ENCODE measurements at regions not wholly inside any gene's neighbourhood (a gene's known extent, or its start where the extent isn't known, plus 50 kb on each side); places are given as distances from the start of the nearest gene placed in this dataset.

DNA sequence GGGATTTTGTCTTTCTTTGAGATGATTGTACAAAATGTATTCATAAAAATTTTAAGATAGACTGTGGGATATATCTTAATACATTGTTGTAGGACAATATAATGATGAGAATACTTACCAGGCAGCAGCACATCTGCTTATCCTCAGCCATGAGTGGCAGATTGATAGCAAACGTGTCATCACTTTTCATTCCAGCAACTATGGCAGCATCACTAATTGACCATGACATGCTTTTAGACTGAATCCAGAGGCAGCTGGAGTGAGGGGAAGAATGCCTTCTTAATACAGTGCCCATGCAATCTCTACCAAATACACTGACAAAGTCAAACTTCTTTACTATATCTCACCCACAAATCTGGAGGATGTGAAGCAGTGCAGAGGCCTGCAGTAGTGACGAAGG, 755.2 kb upstream of the RAG2 start:
- H3K27ac ChIP-seq (ENCODE audit: low read length), result no peak overlapping the region

DNA sequence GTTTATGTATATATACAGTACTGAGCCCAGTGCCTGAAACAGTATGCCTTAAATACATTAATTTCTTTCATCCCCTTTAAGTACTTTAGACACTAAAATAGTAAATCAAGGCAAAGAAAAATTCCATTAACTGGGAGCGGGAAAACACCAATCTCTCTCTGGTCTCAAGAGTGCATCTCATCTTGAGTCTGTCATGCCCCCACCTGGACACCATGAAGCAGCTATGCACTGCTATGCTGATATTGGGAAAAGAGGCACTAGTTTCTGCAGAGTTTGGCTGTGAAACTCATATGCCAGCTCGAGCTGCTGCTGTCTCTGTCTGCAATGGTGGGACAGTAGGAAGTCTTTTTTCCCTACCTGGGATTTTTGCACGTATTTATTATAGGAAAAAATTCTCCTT, 754.4 kb upstream of the RAG2 start:
- Histone ChIP-seq H3K36me3 (ENCODE audit: control insufficient read depth in 2 of 2, insufficient read depth in 2 of 2, low read length in 2 of 2) (no peaks in the 10 kb centered on the region), H3K9me3 (ENCODE audit: control insufficient read depth in 2 of 2, low read length in 2 of 2) (no peaks in the 10 kb centered on the region), H3K27ac (ENCODE audit: low read length) (no peak overlapping the region), H3K27me3 (ENCODE audit: control insufficient read depth in 1 of 2, insufficient read depth in 2 of 2, low read length in 2 of 2) (no peaks in the 10 kb centered on the region), H3K4me1 (ENCODE audit: control insufficient read depth, insufficient read depth, low read length) (no peaks in the 10 kb centered on the region), H3K4me3 (ENCODE audit: low read length in 2 of 2) (no peak overlapping the region), H3K9ac (ENCODE audit: low read length in 2 of 2) (no peak overlapping the region)

More for the DNA sequence above, 755.2 kb upstream of the RAG2 start:
- Histone ChIP-seq H3K4me3 (ENCODE audit: low read length in 2 of 2) (no peak overlapping the region), H3K36me3 (ENCODE audit: control insufficient read depth in 2 of 2, insufficient read depth in 2 of 2, low read length in 2 of 2) (no peaks in the 10 kb centered on the region), H3K4me1 (ENCODE audit: control insufficient read depth, insufficient read depth, low read length) (no peaks in the 10 kb centered on the region), H3K9ac (ENCODE audit: low read length in 2 of 2) (no peak overlapping the region), H3K9me3 (ENCODE audit: control insufficient read depth in 2 of 2, low read length in 2 of 2) (no peaks in the 10 kb centered on the region), H3K27me3 (ENCODE audit: control insufficient read depth in 1 of 2, insufficient read depth in 2 of 2, low read length in 2 of 2) (no peaks in the 10 kb centered on the region)

DNA sequence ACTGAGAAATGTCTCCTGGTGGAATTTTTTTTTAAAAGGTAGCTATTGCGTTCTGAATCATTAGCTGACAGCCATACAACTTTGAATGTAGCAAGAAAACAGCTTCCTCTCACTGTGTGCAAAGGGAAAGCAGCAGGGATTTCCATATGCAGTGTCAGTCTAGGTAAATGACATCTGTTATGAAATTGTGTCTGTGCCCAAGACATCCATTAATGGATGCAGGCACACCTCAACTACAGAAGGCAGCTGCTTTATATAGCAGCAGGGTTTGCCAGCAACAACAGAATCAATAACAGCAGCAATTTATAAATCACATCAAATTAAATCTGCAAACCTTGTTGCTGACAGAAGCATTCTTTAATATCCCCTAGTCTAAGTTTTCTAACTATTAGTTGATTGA, 745.3 kb upstream of the RAG2 start:
- Histone ChIP-seq H3K9ac (ENCODE audit: low read length in 2 of 2) (no peak overlapping the region), H3K9me3 (ENCODE audit: control insufficient read depth in 2 of 2, low read length in 2 of 2) (no peaks in the 10 kb centered on the region), H3K27ac (ENCODE audit: low read length) (no peak overlapping the region), H3K27me3 (ENCODE audit: control insufficient read depth in 1 of 2, insufficient read depth in 2 of 2, low read length in 2 of 2) (no peaks in the 10 kb centered on the region), H3K4me3 (ENCODE audit: low read length in 2 of 2) (no peak overlapping the region), H3K4me1 (ENCODE audit: control insufficient read depth, insufficient read depth, low read length) (no peaks in the 10 kb centered on the region), H3K36me3 (ENCODE audit: control insufficient read depth in 2 of 2, insufficient read depth in 2 of 2, low read length in 2 of 2) (no peaks in the 10 kb centered on the region)

DNA sequence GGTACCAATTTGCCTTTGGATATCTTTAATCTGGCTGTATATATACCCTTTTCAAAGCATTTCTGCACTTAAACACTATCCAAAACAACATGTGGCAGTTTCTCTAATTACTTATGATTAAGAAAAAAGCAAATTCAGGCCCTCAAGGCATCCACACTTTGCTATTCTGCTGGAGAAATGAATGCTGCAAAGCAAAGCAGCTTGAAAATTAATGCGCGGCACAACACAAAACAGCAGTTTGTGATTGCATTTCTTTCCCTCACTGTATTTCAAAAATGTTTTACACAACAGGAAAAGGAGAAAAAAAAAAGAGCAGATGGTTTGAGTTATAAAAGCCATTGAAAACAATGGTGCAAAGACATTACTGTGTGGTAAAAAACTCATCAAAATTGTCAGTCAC, 738.4 kb upstream of the RAG2 start:
- H3K4me1 ChIP-seq (ENCODE audit: control insufficient read depth, insufficient read depth, low read length), result no peaks in the 10 kb centered on the region
- H3K9ac ChIP-seq (ENCODE audit: low read length in 2 of 2), result no peak overlapping the region

DNA sequence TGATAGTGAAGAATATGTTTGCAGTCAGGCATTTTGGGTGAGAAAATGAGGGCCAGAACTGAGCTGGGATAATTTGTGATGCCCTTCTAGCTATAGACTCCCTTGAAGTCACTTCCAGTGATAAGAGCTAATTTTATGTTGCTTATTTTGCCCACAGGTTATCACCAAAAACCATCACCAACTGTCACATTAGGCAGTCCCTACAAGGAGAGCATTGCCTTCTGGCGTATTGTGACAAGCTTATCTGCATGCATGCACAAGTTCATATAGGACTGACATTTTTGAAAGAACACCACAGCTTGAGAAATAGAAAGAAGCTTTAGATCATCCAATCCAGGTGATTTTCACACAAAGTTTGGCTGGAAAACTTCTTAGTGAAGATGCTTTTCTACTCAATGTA, 735.3 kb upstream of the RAG2 start:
- no peak overlapping the region for H3K9ac ChIP-seq (ENCODE audit: low read length in 2 of 2)
- H3K9me3 ChIP-seq (ENCODE audit: control insufficient read depth in 2 of 2, low read length in 2 of 2), result no peaks in the 10 kb centered on the region
- no peaks in the 10 kb centered on the region for H3K36me3 ChIP-seq (ENCODE audit: control insufficient read depth in 2 of 2, insufficient read depth in 2 of 2, low read length in 2 of 2)
- no peaks in the 10 kb centered on the region for H3K27me3 ChIP-seq (ENCODE audit: control insufficient read depth in 1 of 2, insufficient read depth in 2 of 2, low read length in 2 of 2)
- no peak overlapping the region for H3K4me3 ChIP-seq (ENCODE audit: low read length in 2 of 2)
- H3K4me1 ChIP-seq (ENCODE audit: control insufficient read depth, insufficient read depth, low read length), result no peaks in the 10 kb centered on the region
- no peak overlapping the region for H3K27ac ChIP-seq (ENCODE audit: low read length)

More for the DNA sequence above, 738.4 kb upstream of the RAG2 start:
- H3K27me3 ChIP-seq (ENCODE audit: control insufficient read depth in 1 of 2, insufficient read depth in 2 of 2, low read length in 2 of 2), result no peaks in the 10 kb centered on the region
- H3K4me3 ChIP-seq (ENCODE audit: low read length in 2 of 2), result no peak overlapping the region
- H3K36me3 ChIP-seq (ENCODE audit: control insufficient read depth in 2 of 2, insufficient read depth in 2 of 2, low read length in 2 of 2), result no peaks in the 10 kb centered on the region
- H3K27ac ChIP-seq (ENCODE audit: low read length), result no peak overlapping the region
- no peaks in the 10 kb centered on the region for H3K9me3 ChIP-seq (ENCODE audit: control insufficient read depth in 2 of 2, low read length in 2 of 2)

DNA sequence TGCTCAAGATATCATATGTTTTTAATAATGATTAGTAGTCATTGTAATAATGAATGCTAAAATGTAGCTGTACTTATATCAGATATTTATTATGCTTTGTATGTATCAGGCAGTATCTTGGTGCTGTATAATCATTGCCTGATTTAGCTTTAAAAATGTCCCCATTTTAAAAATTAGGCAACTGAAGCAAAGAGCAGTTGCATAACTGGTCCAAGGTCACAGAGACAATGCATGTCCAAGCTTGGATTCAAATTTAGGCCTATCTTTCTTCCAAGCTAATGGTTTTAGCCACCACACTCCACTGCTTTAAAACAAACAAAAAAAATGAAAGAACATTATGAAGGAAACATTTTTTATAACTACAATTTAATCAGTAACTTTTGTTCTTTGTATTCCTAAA, 725.8 kb upstream of the RAG2 start:
- H3K4me3 ChIP-seq (ENCODE audit: low read length in 2 of 2), result no peak overlapping the region
- H3K27ac ChIP-seq (ENCODE audit: low read length), result no peak overlapping the region
- no peaks in the 10 kb centered on the region for H3K9me3 ChIP-seq (ENCODE audit: control insufficient read depth in 2 of 2, low read length in 2 of 2)
- H3K9ac ChIP-seq (ENCODE audit: low read length in 2 of 2), result no peak overlapping the region
- no peaks in the 10 kb centered on the region for H3K4me1 ChIP-seq (ENCODE audit: control insufficient read depth, insufficient read depth, low read length)
- H3K36me3 ChIP-seq (ENCODE audit: control insufficient read depth in 2 of 2, insufficient read depth in 2 of 2, low read length in 2 of 2), result no peaks in the 10 kb centered on the region
- H3K27me3 ChIP-seq (ENCODE audit: control insufficient read depth in 1 of 2, insufficient read depth in 2 of 2, low read length in 2 of 2), result no peaks in the 10 kb centered on the region

DNA sequence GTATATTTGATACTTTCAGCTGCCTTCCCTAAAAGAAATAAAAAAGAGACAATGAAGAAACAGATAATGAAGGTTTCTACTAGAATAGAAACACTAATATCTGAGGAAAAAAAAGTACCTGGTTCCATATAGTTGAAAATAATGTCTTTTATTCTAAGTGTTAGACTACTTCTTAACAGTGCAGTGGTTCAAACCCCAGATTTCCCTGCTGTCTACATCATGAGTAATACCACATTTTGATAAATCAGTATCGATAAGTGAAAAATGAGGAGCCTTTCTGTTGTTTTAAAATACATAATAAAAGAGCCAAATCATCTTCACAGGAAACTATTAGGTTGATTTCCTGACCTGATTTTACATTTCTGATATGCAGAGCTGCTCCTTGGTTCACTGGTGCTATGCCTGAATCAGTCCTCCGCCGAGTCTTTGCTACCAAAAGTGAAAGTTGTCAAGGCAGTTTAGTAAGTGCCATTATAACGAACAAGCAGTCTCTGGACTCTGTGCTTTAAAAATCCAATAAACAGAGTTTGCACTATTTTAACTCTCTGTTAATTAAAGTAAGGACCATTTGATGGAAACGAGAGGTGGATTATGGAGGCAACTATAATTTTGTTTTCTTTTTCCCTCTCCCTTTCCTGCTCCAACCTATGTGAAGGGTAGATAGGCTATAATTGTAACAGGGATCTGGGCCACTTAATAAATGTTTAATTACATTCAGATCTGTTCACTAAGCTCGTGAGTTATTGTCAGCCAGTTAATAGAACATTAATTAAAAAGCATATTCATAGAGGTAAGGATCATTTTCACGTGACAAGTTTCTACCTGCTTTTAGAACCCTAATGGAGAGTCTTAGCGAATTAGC, 724.5 kb upstream of the RAG2 start:
- Histone ChIP-seq H3K9me3 (ENCODE audit: control insufficient read depth in 2 of 2, low read length in 2 of 2) (no peaks in the 10 kb centered on the region), H3K27me3 (ENCODE audit: control insufficient read depth in 1 of 2, insufficient read depth in 2 of 2, low read length in 2 of 2) (no peaks in the 10 kb centered on the region), H3K9ac (ENCODE audit: low read length in 2 of 2) (no peak overlapping the region), H3K27ac (ENCODE audit: low read length) (no peak overlapping the region), H3K4me1 (ENCODE audit: control insufficient read depth, insufficient read depth, low read length) (no peaks in the 10 kb centered on the region), H3K4me3 (ENCODE audit: low read length in 2 of 2) (no peak overlapping the region), H3K36me3 (ENCODE audit: control insufficient read depth in 2 of 2, insufficient read depth in 2 of 2, low read length in 2 of 2) (no peaks in the 10 kb centered on the region)

DNA sequence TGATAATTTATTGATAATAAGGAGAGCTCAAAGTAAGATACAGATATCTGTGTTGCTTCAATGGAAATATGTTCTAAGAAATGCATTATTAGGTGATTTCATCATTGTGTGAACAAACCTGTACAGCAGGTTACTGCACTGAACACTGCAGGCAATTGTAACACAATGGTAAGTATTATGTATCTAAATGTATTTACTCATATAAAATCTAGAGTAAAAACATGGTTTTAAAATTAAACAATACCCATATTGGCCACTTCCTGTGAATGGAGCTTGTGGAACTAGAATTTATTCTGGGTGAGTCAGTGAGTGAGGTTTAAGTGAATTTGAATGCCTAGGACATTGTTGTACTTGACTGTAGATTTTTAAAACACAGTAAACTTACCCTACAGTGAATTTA, 722.9 kb upstream of the RAG2 start:
- H3K27ac ChIP-seq (ENCODE audit: low read length), result no peak overlapping the region
- no peaks in the 10 kb centered on the region for H3K9me3 ChIP-seq (ENCODE audit: control insufficient read depth in 2 of 2, low read length in 2 of 2)
- no peaks in the 10 kb centered on the region for H3K27me3 ChIP-seq (ENCODE audit: control insufficient read depth in 1 of 2, insufficient read depth in 2 of 2, low read length in 2 of 2)
- H3K9ac ChIP-seq (ENCODE audit: low read length in 2 of 2), result no peak overlapping the region
- no peaks in the 10 kb centered on the region for H3K36me3 ChIP-seq (ENCODE audit: control insufficient read depth in 2 of 2, insufficient read depth in 2 of 2, low read length in 2 of 2)
- no peaks in the 10 kb centered on the region for H3K4me1 ChIP-seq (ENCODE audit: control insufficient read depth, insufficient read depth, low read length)
- H3K4me3 ChIP-seq (ENCODE audit: low read length in 2 of 2), result no peak overlapping the region

DNA sequence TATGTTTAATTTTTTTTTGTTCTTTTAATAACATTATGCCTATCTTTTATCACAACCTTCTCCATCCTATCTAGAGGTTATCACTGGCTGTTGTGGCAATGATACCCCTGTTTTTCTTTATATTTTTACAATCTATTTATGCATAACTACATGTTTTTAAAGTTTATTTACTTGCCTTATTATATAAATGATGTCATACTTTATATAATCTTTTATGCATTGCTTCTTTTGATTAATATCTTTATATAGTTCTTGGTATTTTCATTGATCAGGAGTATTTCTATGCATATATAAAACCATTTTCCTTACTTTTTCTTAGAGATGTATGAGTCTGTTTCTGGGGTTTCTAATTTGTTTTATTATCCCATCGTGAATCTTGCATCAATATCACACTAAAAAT, 719.8 kb upstream of the RAG2 start:
- H3K9me3 ChIP-seq (ENCODE audit: control insufficient read depth in 2 of 2, low read length in 2 of 2), result no peaks in the 10 kb centered on the region
- no peak overlapping the region for H3K4me3 ChIP-seq (ENCODE audit: low read length in 2 of 2)
- H3K27ac ChIP-seq (ENCODE audit: low read length), result no peak overlapping the region
- H3K36me3 ChIP-seq (ENCODE audit: control insufficient read depth in 2 of 2, insufficient read depth in 2 of 2, low read length in 2 of 2), result no peaks in the 10 kb centered on the region
- H3K27me3 ChIP-seq (ENCODE audit: control insufficient read depth in 1 of 2, insufficient read depth in 2 of 2, low read length in 2 of 2), result no peaks in the 10 kb centered on the region
- no peaks in the 10 kb centered on the region for H3K4me1 ChIP-seq (ENCODE audit: control insufficient read depth, insufficient read depth, low read length)
- H3K9ac ChIP-seq (ENCODE audit: low read length in 2 of 2), result no peak overlapping the region

DNA sequence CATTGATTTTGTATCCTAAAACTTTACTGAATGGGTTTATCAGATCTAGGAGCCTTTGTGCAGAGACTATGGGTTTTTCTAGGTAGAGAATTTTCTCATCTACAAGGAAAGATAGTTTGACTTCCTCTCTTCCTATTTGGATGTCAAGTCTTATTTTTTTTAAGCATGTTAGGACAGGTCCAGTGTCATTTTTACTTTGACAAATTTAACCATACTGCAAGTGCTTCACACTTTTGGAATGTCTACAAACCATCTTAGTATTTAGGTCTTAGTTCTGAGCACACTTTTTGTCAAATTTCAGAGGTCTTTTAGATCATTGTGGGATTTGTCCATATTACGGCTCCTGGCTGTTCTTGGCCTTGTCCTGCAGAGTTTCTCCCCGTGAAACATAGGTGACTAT, 715.2 kb upstream of the RAG2 start:
- no peaks in the 10 kb centered on the region for H3K27me3 ChIP-seq (ENCODE audit: control insufficient read depth in 1 of 2, insufficient read depth in 2 of 2, low read length in 2 of 2)
- H3K27ac ChIP-seq (ENCODE audit: low read length), result no peak overlapping the region
- no peak overlapping the region for H3K9ac ChIP-seq (ENCODE audit: low read length in 2 of 2)
- H3K4me1 ChIP-seq (ENCODE audit: control insufficient read depth, insufficient read depth, low read length), result no peaks in the 10 kb centered on the region
- H3K36me3 ChIP-seq (ENCODE audit: control insufficient read depth in 2 of 2, insufficient read depth in 2 of 2, low read length in 2 of 2), result no peaks in the 10 kb centered on the region
- H3K4me3 ChIP-seq (ENCODE audit: low read length in 2 of 2), result no peak overlapping the region
- H3K9me3 ChIP-seq (ENCODE audit: control insufficient read depth in 2 of 2, low read length in 2 of 2), result peaks cover 0 to 5% of the 10 kb centered on the region in 2 donors

DNA sequence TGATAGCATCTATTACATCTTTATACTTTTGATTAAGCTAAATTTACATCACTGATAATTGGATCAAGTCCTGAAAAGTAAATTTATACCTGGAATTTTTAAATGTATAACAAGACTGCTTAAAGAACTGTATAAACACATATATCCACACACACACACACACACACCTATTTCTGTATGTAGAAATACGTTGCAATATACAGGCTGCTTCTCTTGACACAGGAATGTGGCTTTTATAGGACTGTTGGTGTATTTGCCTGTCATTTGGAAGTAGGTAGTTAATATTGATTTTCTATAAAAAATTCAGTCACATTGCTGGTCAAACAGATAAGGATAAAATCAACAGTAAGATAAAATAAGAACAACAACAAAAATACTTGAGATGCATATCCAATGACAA, 708.5 kb upstream of the RAG2 start:
- Histone ChIP-seq H3K27me3 (ENCODE audit: control insufficient read depth in 1 of 2, insufficient read depth in 2 of 2, low read length in 2 of 2) (no peaks in the 10 kb centered on the region), H3K9me3 (ENCODE audit: control insufficient read depth in 2 of 2, low read length in 2 of 2) (peaks cover 0 to 5% of the 10 kb centered on the region in 2 donors), H3K9ac (ENCODE audit: low read length in 2 of 2) (no peak overlapping the region), H3K4me3 (ENCODE audit: low read length in 2 of 2) (no peak overlapping the region), H3K4me1 (ENCODE audit: control insufficient read depth, insufficient read depth, low read length) (no peaks in the 10 kb centered on the region), H3K36me3 (ENCODE audit: control insufficient read depth in 2 of 2, insufficient read depth in 2 of 2, low read length in 2 of 2) (no peaks in the 10 kb centered on the region), H3K27ac (ENCODE audit: low read length) (no peak overlapping the region)
